ENCODE measurements at regions not wholly inside any gene's neighbourhood (a gene's known extent, or its start where the extent isn't known, plus 50 kb on each side); places are given as distances from the start of the nearest gene placed in this dataset.

DNA sequence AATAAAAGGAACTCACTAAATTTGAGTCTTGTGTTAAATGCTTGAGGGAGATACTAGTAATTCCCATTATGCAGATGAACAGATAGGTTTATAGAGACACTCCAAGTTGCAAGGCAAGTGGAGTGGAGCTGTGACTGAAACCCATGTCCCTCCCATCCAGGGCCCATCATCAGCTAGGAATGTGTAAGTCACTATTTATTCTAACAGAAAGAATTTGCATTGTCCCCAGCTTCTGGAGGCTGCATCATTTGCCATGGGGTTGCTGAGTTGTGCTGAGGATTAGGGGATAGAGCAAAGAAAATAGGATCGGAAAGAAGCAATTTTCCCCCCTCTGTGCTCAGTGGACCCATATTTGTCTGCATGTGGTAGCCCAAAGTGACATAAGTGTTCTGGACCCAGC, 197.4 kb upstream of the RGMA start:
- Histone ChIP-seq H3K27me3 (ENCODE audit: insufficient read depth, poor library complexity, severe bottlenecking) (peaks cover 3% of the 10 kb centered on the region), H3K4me3 (replicated peaks; ENCODE audit: insufficient read depth, low read length) (no peak overlapping the region), H3K27ac (replicated peaks) (no peak overlapping the region)
- no peak for DNase-seq (ENCODE audit: low read depth in 1 of 2, low spot score in 1 of 2)
- TF ChIP-seq GABPA (IDR thresholded peaks at IDR 0.05; ENCODE audit: low read depth) (no peak), SPI1 (IDR thresholded peaks at IDR 0.05; ENCODE audit: borderline replicate concordance, low read depth) (no peak), POLR2AphosphoS5 (IDR thresholded peaks at IDR 0.05; ENCODE audit: low read depth) (no peak)
- TF ChIP-seq, protein P1, sequence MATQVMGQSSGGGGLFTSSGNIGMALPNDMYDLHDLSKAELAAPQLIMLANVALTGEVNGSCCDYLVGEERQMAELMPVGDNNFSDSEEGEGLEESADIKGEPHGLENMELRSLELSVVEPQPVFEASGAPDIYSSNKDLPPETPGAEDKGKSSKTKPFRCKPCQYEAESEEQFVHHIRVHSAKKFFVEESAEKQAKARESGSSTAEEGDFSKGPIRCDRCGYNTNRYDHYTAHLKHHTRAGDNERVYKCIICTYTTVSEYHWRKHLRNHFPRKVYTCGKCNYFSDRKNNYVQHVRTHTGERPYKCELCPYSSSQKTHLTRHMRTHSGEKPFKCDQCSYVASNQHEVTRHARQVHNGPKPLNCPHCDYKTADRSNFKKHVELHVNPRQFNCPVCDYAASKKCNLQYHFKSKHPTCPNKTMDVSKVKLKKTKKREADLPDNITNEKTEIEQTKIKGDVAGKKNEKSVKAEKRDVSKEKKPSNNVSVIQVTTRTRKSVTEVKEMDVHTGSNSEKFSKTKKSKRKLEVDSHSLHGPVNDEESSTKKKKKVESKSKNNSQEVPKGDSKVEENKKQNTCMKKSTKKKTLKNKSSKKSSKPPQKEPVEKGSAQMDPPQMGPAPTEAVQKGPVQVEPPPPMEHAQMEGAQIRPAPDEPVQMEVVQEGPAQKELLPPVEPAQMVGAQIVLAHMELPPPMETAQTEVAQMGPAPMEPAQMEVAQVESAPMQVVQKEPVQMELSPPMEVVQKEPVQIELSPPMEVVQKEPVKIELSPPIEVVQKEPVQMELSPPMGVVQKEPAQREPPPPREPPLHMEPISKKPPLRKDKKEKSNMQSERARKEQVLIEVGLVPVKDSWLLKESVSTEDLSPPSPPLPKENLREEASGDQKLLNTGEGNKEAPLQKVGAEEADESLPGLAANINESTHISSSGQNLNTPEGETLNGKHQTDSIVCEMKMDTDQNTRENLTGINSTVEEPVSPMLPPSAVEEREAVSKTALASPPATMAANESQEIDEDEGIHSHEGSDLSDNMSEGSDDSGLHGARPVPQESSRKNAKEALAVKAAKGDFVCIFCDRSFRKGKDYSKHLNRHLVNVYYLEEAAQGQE (IDR thresholded peaks at IDR 0.05; ENCODE audit: insufficient replicate concordance, low read depth), result no peak
- TF ChIP-seq, protein P2, sequence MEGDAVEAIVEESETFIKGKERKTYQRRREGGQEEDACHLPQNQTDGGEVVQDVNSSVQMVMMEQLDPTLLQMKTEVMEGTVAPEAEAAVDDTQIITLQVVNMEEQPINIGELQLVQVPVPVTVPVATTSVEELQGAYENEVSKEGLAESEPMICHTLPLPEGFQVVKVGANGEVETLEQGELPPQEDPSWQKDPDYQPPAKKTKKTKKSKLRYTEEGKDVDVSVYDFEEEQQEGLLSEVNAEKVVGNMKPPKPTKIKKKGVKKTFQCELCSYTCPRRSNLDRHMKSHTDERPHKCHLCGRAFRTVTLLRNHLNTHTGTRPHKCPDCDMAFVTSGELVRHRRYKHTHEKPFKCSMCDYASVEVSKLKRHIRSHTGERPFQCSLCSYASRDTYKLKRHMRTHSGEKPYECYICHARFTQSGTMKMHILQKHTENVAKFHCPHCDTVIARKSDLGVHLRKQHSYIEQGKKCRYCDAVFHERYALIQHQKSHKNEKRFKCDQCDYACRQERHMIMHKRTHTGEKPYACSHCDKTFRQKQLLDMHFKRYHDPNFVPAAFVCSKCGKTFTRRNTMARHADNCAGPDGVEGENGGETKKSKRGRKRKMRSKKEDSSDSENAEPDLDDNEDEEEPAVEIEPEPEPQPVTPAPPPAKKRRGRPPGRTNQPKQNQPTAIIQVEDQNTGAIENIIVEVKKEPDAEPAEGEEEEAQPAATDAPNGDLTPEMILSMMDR (IDR thresholded peaks at IDR 0.05; ENCODE audit: insufficient read depth, low read length), result no peak

DNA sequence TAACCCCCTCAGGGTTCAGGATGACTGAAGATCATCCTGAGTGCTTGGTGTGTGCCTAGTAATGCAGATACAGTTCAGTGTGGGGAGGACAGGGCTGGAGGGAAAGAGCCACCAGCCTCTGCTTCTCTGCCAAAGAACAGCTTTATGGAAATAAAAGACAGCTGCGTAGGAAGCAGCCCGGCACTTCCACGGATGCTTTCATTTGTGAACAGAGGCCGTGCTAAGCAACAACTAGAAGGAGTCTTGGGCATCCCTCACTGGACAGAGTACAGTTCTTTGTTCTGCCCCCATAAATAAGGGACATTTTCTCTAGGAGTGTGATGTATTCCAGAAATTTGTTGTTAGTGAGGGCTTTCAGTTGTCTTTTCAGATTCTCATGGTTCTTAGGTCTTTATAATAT, 194.8 kb upstream of the RGMA start:
- no peak overlapping the region for H3K4me3 ChIP-seq (replicated peaks; ENCODE audit: insufficient read depth, low read length)
- no peaks in the 10 kb centered on the region for H3K27me3 ChIP-seq (ENCODE audit: insufficient read depth, poor library complexity, severe bottlenecking)
- TF ChIP-seq SPI1 (IDR thresholded peaks at IDR 0.05; ENCODE audit: borderline replicate concordance, low read depth), result no peak
- TF ChIP-seq GABPA (IDR thresholded peaks at IDR 0.05; ENCODE audit: low read depth), result no peak
- TF ChIP-seq POLR2AphosphoS5 (IDR thresholded peaks at IDR 0.05; ENCODE audit: low read depth), result no peak
- TF ChIP-seq, protein P2 (IDR thresholded peaks at IDR 0.05; ENCODE audit: insufficient read depth, low read length), result no peak
- TF ChIP-seq, protein P1 (IDR thresholded peaks at IDR 0.05; ENCODE audit: insufficient replicate concordance, low read depth), result no peak
- DNase-seq (ENCODE audit: low read depth in 1 of 2, low spot score in 1 of 2), result no peak
- no peak overlapping the region for H3K27ac ChIP-seq (replicated peaks)

DNA sequence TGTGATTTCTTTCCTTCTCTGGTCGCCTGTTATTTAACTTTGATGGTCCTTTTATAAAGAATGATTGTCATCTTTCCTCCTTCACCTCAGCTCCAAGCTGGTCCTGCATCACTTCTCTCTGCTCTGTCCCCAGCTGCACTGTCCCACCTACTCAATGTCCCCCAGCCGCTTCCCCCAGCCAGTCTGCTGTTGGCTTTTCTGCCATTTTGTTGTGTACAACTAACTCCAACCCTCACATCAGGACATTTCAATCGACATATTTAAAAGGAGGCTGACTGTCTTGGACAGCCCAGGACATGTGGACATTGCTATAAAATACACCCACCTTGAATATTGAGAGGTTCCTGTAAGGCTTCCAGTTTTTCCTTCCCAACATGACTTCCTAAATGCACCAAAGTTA, 193.8 kb upstream of the RGMA start:
- no peak for DNase-seq (ENCODE audit: low read depth in 1 of 2, low spot score in 1 of 2)
- Histone ChIP-seq H3K4me3 (replicated peaks; ENCODE audit: insufficient read depth, low read length) (no peak overlapping the region), H3K27me3 (ENCODE audit: insufficient read depth, poor library complexity, severe bottlenecking) (no peaks in the 10 kb centered on the region), H3K27ac (replicated peaks) (no peak overlapping the region)
- no peak for TF ChIP-seq SPI1 (IDR thresholded peaks at IDR 0.05; ENCODE audit: borderline replicate concordance, low read depth)
- TF ChIP-seq POLR2AphosphoS5 (IDR thresholded peaks at IDR 0.05; ENCODE audit: low read depth), result no peak
- TF ChIP-seq, protein P1 (IDR thresholded peaks at IDR 0.05; ENCODE audit: insufficient replicate concordance, low read depth), result no peak
- TF ChIP-seq GABPA (IDR thresholded peaks at IDR 0.05; ENCODE audit: low read depth), result no peak
- TF ChIP-seq, protein P2 (IDR thresholded peaks at IDR 0.05; ENCODE audit: insufficient read depth, low read length), result no peak

Data from HL-60 (cell line).